Testis (tissue), 2 donors: ENCODE measurements at regions not wholly inside any gene's neighbourhood (a gene's known extent, or its start where the extent isn't known, plus 50 kb on each side); places are given as distances from the start of the nearest gene placed in this dataset.

Source experiments
- DNase-seq: peaks from one replicate; pipeline ENCODE4 v3.0.0-alpha.2; 2019
- H3K27ac ChIP-seq, 2 donors: fragments of 200-600 bp; sonication (generic); one replicate each; pipeline ENCODE4 v1.5.1; 2019
- H3K27me3 ChIP-seq: fragments of 200-600 bp; sonication (generic); one replicate; pipeline ENCODE4 v1.5.1; 2019
- H3K36me3 ChIP-seq: fragments of 200-600 bp; sonication (generic); one replicate; pipeline ENCODE4 v1.5.1; 2017; ENCODE audit warnings: low read depth; ENCODE audit errors: missing control alignments
- H3K4me1 ChIP-seq: fragments of 200-600 bp; sonication (generic); one replicate; pipeline ENCODE4 v1.5.1; 2019
- H3K4me3 ChIP-seq, 2 donors: fragments of 200-600 bp; sonication (generic); one replicate each; pipeline ENCODE4 v1.5.1; 2017 to 2019
- H3K9me3 ChIP-seq: fragments of 200-600 bp; sonication (generic); one replicate; pipeline ENCODE4 v1.5.1; 2017
- POLR2A ChIP-seq: fragments of 450-650 bp; IDR thresholded peaks from one replicate; pipeline ENCODE4 v1.6.1; 2017; ENCODE audit warnings: antibody characterized with exemption, mild to moderate bottlenecking, moderate library complexity
- WGBS, 2 donors: methylation state at CpG; one replicate each; pipeline ENCODE4 v1.1.5; 2018; 5-methylcytosine and 5-hydroxymethylcytosine counted together
- intact Hi-C: fragments of 100-400 bp; cut with DNase I; formaldehyde crosslinking; loops from one replicate; pipeline ENCODE4 v1.15.1; 2023; ENCODE audit warnings: low total_unique reads
- TF ChIP-seq, protein P1 (sequence below), 3 experiments: fragments of 450-650 bp in 2 of 3; fragments of 200-600 bp in 1 of 3; sonication (generic) in 1 of 3; IDR thresholded peaks; one replicate each; pipeline ENCODE4 v1.5.1; 2016 to 2019; ENCODE audit warnings: antibody characterized with exemption in 3 of 3, mild to moderate bottlenecking in 2 of 3, moderate library complexity in 1 of 3

DNA sequence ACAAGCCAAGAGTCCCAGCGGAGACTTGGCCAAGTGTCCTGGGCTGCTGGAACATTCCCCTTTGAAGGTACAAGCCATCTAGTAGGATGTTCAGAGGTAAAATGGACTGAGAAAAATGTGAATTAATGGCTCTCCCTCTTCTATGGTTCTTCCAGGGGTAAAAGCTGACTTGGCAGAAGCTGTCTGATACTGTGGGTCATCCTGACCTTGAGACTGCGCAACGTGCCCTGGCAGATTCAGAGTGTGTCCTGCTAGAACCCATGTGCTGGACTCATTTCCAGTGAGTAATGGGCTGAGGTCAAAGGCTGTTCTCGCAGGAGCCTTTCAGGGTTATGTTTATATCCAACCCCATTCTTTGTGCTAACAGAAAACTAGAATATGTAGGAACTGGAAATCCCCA is 423.0 kb upstream of the CD180 start:
- DNase-seq, result peak; percentile 64
- Histone ChIP-seq H3K9me3 (no peaks in the 10 kb centered on the region), H3K4me1 (peaks cover 11% of the 10 kb centered on the region), H3K27me3 (no peaks in the 10 kb centered on the region), H3K4me3 (no peak overlapping the region), H3K27ac (no peak overlapping the region), H3K36me3 (no peaks in the 10 kb centered on the region)
- intact Hi-C loops, result no loop called here
- TF ChIP-seq, protein P1, sequence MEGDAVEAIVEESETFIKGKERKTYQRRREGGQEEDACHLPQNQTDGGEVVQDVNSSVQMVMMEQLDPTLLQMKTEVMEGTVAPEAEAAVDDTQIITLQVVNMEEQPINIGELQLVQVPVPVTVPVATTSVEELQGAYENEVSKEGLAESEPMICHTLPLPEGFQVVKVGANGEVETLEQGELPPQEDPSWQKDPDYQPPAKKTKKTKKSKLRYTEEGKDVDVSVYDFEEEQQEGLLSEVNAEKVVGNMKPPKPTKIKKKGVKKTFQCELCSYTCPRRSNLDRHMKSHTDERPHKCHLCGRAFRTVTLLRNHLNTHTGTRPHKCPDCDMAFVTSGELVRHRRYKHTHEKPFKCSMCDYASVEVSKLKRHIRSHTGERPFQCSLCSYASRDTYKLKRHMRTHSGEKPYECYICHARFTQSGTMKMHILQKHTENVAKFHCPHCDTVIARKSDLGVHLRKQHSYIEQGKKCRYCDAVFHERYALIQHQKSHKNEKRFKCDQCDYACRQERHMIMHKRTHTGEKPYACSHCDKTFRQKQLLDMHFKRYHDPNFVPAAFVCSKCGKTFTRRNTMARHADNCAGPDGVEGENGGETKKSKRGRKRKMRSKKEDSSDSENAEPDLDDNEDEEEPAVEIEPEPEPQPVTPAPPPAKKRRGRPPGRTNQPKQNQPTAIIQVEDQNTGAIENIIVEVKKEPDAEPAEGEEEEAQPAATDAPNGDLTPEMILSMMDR (IDR thresholded peaks at IDR 0.05), result no peak
- no peak for TF ChIP-seq POLR2A
- WGBS, 2 donors, result 49 to 70% methylated on average over 4 of the region's 4 CpGs

DNA sequence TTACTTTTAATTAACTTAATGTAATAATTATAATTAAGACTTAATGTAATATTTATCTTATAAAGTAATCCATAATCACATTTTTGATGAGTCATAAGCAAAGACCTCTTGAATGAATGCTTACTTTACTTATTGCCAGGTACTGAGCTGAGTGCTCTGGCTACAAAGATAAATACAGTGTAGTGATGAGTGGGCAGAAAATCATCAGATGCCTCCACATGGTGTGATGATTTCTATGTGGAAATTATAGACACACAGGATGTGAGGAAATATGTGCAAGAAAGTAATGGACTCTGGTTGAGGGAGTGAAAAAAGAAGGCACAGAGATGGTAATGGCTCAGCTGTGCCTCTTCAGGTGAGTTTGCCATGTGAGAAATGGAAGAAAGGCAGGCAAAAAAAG is 422.6 kb upstream of the CD180 start:
- Histone ChIP-seq H3K27ac (no peak overlapping the region), H3K4me3 (no peak overlapping the region), H3K27me3 (no peaks in the 10 kb centered on the region), H3K36me3 (no peaks in the 10 kb centered on the region), H3K4me1 (peaks cover 11% of the 10 kb centered on the region), H3K9me3 (no peaks in the 10 kb centered on the region)
- TF ChIP-seq POLR2A, result no peak
- TF ChIP-seq, protein P1 (IDR thresholded peaks at IDR 0.05), result no peak
- no peak for DNase-seq
- intact Hi-C loops, result no loop called here

DNA sequence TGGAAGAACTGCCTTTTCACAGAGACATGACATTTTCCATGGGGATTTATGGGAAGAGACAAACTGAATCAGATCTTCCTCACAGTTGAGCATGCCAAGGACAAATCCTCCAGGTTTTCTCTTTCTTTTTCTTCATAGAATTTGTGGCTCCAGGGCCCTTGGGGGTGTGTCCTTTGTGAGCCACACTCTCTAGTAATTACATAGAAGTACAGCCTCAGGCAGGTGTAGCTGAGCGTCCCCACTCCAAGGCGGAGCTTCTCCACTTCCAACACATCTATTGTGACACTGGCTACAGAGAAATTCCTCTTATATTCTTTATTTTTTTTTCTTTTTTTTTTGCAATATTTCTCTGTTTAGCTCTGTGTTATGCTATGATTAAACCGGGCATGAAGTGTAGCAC is 420.5 kb upstream of the CD180 start:
- 85 to 89% methylated on average over 3 of the region's 3 CpGs for WGBS, 2 donors

DNA sequence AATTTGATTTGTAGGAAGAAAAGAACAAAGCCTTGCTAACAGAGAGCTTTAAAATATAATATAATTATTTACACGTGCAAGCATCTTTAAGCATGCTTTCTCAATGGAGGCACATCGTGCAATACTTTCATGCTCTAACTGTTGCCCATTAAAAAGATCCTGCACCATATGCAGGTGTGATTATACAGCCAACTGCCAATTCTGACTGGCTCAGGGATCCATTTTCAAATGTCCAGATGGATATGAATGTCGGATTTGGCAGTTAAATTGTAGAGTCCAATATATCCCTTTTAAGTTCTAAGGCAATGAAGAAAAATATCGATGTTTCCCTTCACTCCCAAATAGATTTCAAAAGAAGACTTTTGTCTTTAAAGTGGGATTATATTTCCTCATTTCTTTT is 416.4 kb upstream of the CD180 start:
- Histone ChIP-seq H3K36me3 (no peaks in the 10 kb centered on the region), H3K27ac (no peak overlapping the region), H3K27me3 (no peaks in the 10 kb centered on the region), H3K9me3 (no peaks in the 10 kb centered on the region), H3K4me1 (no peaks in the 10 kb centered on the region), H3K4me3 (no peak overlapping the region)
- DNase-seq, result no peak
- WGBS, 2 donors, result 87 to 88% methylated on average over 4 of the region's 4 CpGs
- intact Hi-C loops, result no loop called here
- no peak for TF ChIP-seq POLR2A
- TF ChIP-seq, protein P1 (IDR thresholded peaks at IDR 0.05), result no peak

More for the DNA sequence above, 420.5 kb upstream of the CD180 start:
- Histone ChIP-seq H3K27me3 (no peaks in the 10 kb centered on the region), H3K4me1 (peaks cover 11% of the 10 kb centered on the region), H3K4me3 (no peak overlapping the region), H3K27ac (no peak overlapping the region), H3K9me3 (no peaks in the 10 kb centered on the region), H3K36me3 (no peaks in the 10 kb centered on the region)
- no peak for TF ChIP-seq POLR2A
- TF ChIP-seq, protein P1 (IDR thresholded peaks at IDR 0.05), result no peak
- intact Hi-C loops, result no loop called here
- DNase-seq, result no peak

DNA sequence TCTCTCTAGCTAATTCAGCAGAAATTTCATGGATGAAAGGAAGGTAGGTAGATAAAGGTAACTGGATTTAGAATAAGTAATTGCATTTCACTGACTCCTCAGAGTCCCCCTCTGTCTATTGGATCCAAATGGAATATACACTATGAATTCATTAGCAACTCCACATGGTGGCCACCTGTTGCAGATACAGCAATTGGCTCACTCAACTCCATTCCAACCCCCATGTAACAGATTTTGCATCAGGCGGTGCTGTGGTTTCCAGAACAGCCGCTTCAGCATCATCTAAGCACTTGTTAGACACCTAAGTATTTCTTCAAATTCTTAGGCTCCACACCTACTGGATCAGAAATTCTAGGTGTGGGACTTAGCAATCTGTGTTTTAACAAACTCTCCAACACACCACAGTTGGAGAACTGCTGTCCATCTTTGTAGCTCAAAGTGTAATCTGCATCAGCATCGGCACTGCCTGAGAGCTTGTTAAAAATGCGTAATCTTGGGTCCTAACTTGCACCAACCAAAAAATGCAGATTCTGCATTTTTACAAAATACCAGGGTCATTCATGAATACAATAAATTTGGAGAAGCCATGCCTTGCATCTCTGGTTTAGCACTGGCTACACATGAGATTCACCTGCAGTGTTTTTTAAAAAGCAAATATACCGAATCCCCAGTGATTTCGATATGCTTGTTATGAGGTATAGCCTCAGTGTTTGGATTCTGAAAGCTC is 413.8 kb upstream of the CD180 start:
- H3K27me3 ChIP-seq, result no peaks in the 10 kb centered on the region
- WGBS, 2 donors, result 85 to 91% methylated on average over 6 of the region's 6 CpGs
- intact Hi-C loops, result no loop called here
- H3K4me1 ChIP-seq, result no peaks in the 10 kb centered on the region
- no peak for DNase-seq
- no peaks in the 10 kb centered on the region for H3K36me3 ChIP-seq
- H3K4me3 ChIP-seq, result no peak overlapping the region
- H3K27ac ChIP-seq, result no peak overlapping the region
- no peaks in the 10 kb centered on the region for H3K9me3 ChIP-seq
- TF ChIP-seq, protein P1 (IDR thresholded peaks at IDR 0.05), result no peak
- no peak for TF ChIP-seq POLR2A
